ENCODE measurements at regions not wholly inside any gene's neighbourhood (a gene's known extent, or its start where the extent isn't known, plus 50 kb on each side); places are given as distances from the start of the nearest gene placed in this dataset.
A peak's percentile ranks its signal among the peaks of the same experiment; 100 is the strongest.

DNA sequence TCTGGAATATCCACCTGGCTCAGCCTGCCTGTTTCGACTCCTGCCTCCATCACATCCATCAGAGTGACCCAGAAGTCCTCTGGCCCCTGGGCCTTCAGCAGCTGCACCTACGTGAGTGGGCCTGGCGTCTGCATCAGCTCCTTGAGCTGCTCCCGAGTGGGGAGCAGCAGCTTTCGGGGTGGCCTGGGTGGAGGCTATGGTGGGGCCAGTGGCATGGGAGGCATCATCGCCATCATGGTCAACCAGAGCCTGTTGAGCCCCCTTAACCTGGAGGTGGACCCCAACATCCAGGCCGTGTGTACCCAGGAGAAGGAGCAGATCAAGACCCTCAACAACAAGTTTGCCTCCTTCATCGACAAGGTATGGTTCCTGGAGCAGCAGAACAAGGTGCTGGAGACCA is 83.0 kb downstream of the SEC61B start:
- TF ChIP-seq ATF1 (CRISPR knock-in tag; IDR thresholded peaks at IDR 0.05) (no peak), FOXJ3 (CRISPR knock-in tag; IDR thresholded peaks at IDR 0.05; ENCODE audit: borderline replicate concordance) (no peak)
- TF ChIP-seq, protein P1, sequence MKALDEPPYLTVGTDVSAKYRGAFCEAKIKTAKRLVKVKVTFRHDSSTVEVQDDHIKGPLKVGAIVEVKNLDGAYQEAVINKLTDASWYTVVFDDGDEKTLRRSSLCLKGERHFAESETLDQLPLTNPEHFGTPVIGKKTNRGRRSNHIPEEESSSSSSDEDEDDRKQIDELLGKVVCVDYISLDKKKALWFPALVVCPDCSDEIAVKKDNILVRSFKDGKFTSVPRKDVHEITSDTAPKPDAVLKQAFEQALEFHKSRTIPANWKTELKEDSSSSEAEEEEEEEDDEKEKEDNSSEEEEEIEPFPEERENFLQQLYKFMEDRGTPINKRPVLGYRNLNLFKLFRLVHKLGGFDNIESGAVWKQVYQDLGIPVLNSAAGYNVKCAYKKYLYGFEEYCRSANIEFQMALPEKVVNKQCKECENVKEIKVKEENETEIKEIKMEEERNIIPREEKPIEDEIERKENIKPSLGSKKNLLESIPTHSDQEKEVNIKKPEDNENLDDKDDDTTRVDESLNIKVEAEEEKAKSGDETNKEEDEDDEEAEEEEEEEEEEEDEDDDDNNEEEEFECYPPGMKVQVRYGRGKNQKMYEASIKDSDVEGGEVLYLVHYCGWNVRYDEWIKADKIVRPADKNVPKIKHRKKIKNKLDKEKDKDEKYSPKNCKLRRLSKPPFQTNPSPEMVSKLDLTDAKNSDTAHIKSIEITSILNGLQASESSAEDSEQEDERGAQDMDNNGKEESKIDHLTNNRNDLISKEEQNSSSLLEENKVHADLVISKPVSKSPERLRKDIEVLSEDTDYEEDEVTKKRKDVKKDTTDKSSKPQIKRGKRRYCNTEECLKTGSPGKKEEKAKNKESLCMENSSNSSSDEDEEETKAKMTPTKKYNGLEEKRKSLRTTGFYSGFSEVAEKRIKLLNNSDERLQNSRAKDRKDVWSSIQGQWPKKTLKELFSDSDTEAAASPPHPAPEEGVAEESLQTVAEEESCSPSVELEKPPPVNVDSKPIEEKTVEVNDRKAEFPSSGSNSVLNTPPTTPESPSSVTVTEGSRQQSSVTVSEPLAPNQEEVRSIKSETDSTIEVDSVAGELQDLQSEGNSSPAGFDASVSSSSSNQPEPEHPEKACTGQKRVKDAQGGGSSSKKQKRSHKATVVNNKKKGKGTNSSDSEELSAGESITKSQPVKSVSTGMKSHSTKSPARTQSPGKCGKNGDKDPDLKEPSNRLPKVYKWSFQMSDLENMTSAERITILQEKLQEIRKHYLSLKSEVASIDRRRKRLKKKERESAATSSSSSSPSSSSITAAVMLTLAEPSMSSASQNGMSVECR (CRISPR knock-in tag; IDR thresholded peaks at IDR 0.05; ENCODE audit: borderline replicate concordance) = no peak
- TF ChIP-seq, protein P2, sequence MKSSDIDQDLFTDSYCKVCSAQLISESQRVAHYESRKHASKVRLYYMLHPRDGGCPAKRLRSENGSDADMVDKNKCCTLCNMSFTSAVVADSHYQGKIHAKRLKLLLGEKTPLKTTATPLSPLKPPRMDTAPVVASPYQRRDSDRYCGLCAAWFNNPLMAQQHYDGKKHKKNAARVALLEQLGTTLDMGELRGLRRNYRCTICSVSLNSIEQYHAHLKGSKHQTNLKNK (CRISPR knock-in tag; IDR thresholded peaks at IDR 0.05) = no peak
- H3K27me3 Mint-ChIP-seq (ENCODE audit: low read depth) = no peaks in the 10 kb centered on the region
- peaks cover 7% of the 10 kb centered on the region for H3K9me3 Mint-ChIP-seq
- ATAC-seq = no peak
- H3K36me3 Mint-ChIP-seq = no peaks in the 10 kb centered on the region
- ChIA-PET POLR2A (no interaction called here), CTCF (no interaction called here)
- no peak overlapping the region for H3K27ac Mint-ChIP-seq
- H3K4me1 Mint-ChIP-seq = peaks cover 32% of the 10 kb centered on the region
- DNase-seq (ENCODE audit: low spot score) = no peak
- H3K4me3 Mint-ChIP-seq = no peak overlapping the region

DNA sequence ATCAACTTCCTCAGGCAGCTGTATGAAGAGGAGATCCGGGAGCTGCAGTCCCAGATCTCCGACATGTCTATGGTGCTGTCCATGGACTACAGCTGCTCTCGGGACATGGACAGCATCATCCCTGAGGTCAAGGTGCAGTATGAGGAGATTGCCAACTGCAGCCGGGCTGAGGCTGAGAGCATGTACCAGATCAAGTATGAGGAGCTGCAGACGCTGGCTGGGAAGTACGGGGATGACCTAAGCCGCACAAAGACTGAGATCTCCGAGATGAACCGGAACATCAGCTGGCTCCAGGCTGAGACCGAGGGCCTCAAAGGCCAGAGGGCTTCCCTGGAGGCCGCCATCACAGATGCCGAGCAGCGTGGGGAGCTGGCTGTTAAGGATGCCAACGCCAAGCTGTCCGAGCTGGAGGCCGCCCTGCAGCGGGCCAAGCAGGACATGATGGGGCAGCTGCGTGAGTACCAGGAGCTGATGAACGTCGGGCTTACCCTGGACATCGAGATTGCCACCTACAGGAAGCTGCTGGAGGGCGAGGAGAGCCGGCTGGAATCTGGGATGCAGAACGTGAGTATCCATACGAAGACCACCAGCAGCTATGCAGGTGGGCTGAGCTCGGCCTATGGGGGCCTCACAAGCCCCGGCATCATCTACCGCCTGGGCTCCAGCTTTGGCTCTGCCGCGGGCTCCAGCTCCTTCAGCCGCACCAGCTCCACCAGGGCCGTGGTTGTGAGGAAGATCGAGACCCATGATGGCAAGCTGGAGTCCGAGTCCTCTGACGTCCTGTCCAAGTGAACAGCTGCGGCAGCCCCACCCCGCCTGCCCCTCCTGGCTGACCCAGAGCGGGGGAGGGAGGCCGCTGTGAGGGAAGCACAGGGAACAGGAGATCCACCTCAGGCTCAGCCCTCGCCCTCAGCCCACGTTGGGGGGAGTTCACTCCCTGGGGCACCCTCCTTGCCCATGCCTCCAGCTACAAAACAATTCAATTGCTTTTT is 84.0 kb downstream of the SEC61B start:
- Mint-ChIP-seq H3K4me3 (no peak overlapping the region), H3K4me1 (peaks cover 25% of the 10 kb centered on the region), H3K27ac (no peak overlapping the region), H3K36me3 (no peaks in the 10 kb centered on the region), H3K27me3 (ENCODE audit: low read depth) (no peaks in the 10 kb centered on the region), H3K9me3 (peaks cover 7% of the 10 kb centered on the region)
- ChIA-PET POLR2A (no interaction called here), CTCF (interaction anchor here (1.1 kb wide), 1 partner anchor 12 kb away, joined by 4 read pairs; no protein-coding TSS in a partner anchor)
- no peak for TF ChIP-seq ZNF317 (CRISPR knock-in tag; IDR thresholded peaks at IDR 0.05; ENCODE audit: borderline replicate concordance, low read depth)
- no peak for TF ChIP-seq ZNF396 (CRISPR knock-in tag; IDR thresholded peaks at IDR 0.05; ENCODE audit: borderline replicate concordance)
- TF ChIP-seq, protein P3, sequence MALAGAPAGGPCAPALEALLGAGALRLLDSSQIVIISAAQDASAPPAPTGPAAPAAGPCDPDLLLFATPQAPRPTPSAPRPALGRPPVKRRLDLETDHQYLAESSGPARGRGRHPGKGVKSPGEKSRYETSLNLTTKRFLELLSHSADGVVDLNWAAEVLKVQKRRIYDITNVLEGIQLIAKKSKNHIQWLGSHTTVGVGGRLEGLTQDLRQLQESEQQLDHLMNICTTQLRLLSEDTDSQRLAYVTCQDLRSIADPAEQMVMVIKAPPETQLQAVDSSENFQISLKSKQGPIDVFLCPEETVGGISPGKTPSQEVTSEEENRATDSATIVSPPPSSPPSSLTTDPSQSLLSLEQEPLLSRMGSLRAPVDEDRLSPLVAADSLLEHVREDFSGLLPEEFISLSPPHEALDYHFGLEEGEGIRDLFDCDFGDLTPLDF (CRISPR knock-in tag; IDR thresholded peaks at IDR 0.05) = no peak
- TF ChIP-seq, protein P4, sequence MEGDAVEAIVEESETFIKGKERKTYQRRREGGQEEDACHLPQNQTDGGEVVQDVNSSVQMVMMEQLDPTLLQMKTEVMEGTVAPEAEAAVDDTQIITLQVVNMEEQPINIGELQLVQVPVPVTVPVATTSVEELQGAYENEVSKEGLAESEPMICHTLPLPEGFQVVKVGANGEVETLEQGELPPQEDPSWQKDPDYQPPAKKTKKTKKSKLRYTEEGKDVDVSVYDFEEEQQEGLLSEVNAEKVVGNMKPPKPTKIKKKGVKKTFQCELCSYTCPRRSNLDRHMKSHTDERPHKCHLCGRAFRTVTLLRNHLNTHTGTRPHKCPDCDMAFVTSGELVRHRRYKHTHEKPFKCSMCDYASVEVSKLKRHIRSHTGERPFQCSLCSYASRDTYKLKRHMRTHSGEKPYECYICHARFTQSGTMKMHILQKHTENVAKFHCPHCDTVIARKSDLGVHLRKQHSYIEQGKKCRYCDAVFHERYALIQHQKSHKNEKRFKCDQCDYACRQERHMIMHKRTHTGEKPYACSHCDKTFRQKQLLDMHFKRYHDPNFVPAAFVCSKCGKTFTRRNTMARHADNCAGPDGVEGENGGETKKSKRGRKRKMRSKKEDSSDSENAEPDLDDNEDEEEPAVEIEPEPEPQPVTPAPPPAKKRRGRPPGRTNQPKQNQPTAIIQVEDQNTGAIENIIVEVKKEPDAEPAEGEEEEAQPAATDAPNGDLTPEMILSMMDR (IDR thresholded peaks at IDR 0.05) = no peak
- TF ChIP-seq GRHL2 (CRISPR knock-in tag; IDR thresholded peaks at IDR 0.05; ENCODE audit: insufficient replicate concordance, severe bottlenecking) = no peak
- ATAC-seq (no peak), DNase-seq (ENCODE audit: low spot score) (no peak)

DNA sequence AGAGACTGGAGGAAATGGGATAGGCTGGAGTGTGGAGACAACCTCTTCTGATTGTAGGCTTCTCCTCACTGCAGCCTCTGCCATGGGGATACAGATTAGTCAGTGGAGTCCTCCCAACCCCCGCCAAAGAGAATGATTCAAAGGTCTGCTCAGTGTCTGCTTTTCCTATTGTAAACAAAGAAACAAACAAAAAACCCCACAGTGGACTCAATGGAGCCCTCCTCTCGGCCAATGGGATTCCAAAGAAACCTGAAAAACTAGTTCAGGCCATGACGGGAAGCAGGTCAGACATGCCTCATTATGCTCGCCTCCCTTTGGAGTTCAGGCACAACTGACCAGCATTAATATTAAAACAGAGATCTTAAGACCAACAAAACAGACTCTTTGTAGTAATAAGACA is 85.8 kb downstream of the SEC61B start:
- peaks cover 7% of the 10 kb centered on the region for H3K9me3 Mint-ChIP-seq
- ATAC-seq (peak; percentile 69), DNase-seq (ENCODE audit: low spot score) (no peak)
- H3K27ac Mint-ChIP-seq = no peak overlapping the region
- no peaks in the 10 kb centered on the region for H3K27me3 Mint-ChIP-seq (ENCODE audit: low read depth)
- ChIA-PET CTCF (interaction anchor here (1.5 kb wide), 1 partner anchor 76 kb away, joined by 3 read pairs; no protein-coding TSS in a partner anchor), POLR2A (no interaction called here)
- H3K4me3 Mint-ChIP-seq = no peak overlapping the region
- no peaks in the 10 kb centered on the region for H3K36me3 Mint-ChIP-seq
- peaks cover 22% of the 10 kb centered on the region for H3K4me1 Mint-ChIP-seq
- TF ChIP-seq ZNF232 (CRISPR knock-in tag; IDR thresholded peaks at IDR 0.05) (no peak), TEAD1 (CRISPR knock-in tag; IDR thresholded peaks at IDR 0.05) (no peak), JAZF1 (CRISPR knock-in tag; IDR thresholded peaks at IDR 0.05) (no peak), ATF1 (CRISPR knock-in tag; IDR thresholded peaks at IDR 0.05) (no peak), ZNF396 (CRISPR knock-in tag; IDR thresholded peaks at IDR 0.05; ENCODE audit: borderline replicate concordance) (no peak), FOXP1 (CRISPR knock-in tag; IDR thresholded peaks at IDR 0.05; ENCODE audit: borderline replicate concordance) (no peak), TCF7 (CRISPR knock-in tag; IDR thresholded peaks at IDR 0.05; ENCODE audit: low read depth) (no peak), ZNF317 (CRISPR knock-in tag; IDR thresholded peaks at IDR 0.05; ENCODE audit: borderline replicate concordance, low read depth) (no peak), GABPB1 (CRISPR knock-in tag; IDR thresholded peaks at IDR 0.05) (no peak), NR2C2 (CRISPR knock-in tag; IDR thresholded peaks at IDR 0.05) (no peak)
- TF ChIP-seq, protein P5, sequence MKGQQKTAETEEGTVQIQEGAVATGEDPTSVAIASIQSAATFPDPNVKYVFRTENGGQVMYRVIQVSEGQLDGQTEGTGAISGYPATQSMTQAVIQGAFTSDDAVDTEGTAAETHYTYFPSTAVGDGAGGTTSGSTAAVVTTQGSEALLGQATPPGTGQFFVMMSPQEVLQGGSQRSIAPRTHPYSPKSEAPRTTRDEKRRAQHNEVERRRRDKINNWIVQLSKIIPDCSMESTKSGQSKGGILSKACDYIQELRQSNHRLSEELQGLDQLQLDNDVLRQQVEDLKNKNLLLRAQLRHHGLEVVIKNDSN (CRISPR knock-in tag; IDR thresholded peaks at IDR 0.05) = no peak
- TF ChIP-seq, protein P6, sequence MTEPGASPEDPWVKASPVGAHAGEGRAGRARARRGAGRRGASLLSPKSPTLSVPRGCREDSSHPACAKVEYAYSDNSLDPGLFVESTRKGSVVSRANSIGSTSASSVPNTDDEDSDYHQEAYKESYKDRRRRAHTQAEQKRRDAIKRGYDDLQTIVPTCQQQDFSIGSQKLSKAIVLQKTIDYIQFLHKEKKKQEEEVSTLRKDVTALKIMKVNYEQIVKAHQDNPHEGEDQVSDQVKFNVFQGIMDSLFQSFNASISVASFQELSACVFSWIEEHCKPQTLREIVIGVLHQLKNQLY (CRISPR knock-in tag; IDR thresholded peaks at IDR 0.05) = no peak
- TF ChIP-seq, protein P7, sequence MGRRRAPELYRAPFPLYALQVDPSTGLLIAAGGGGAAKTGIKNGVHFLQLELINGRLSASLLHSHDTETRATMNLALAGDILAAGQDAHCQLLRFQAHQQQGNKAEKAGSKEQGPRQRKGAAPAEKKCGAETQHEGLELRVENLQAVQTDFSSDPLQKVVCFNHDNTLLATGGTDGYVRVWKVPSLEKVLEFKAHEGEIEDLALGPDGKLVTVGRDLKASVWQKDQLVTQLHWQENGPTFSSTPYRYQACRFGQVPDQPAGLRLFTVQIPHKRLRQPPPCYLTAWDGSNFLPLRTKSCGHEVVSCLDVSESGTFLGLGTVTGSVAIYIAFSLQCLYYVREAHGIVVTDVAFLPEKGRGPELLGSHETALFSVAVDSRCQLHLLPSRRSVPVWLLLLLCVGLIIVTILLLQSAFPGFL (CRISPR knock-in tag; IDR thresholded peaks at IDR 0.05; ENCODE audit: borderline replicate concordance) = no peak

Measured in WTC11 (cell line).